ENCODE measurements at regions not wholly inside any gene's neighbourhood (a gene's known extent, or its start where the extent isn't known, plus 50 kb on each side); places are given as distances from the start of the nearest gene placed in this dataset.

- DNase-seq = no peak
- Mint-ChIP-seq H3K4me3 (no peak overlapping the region), H3K36me3 (no peaks in the 10 kb centered on the region), H3K4me1 (no peaks in the 10 kb centered on the region), H3K27me3 (ENCODE audit: low read depth in 3 of 3) (peaks cover 1 to 16% (median 15%) of the 10 kb centered on the region in 3 donors), H3K27ac (no peak overlapping the region), H3K9me3 (peaks cover 0 to 3% (median 0%) of the 10 kb centered on the region in 7 donors)
- TF ChIP-seq CTCF (IDR thresholded peaks at IDR 0.05) = no peak
- Histone ChIP-seq H3K4me1 (ENCODE audit: control insufficient read depth in 1 of 2, insufficient read depth in 2 of 2, low read length in 2 of 2) (no peaks in the 10 kb centered on the region), H4K20me1 (ENCODE audit: insufficient read depth, low read length) (no peaks in the 10 kb centered on the region), H3K27ac (ENCODE audit: low read depth in 1 of 2, low read length in 2 of 2) (no peak overlapping the region), H3K4me3 (replicated peaks in 1 of 3; ENCODE audit: low read depth in 2 of 3, low read length in 3 of 3) (no peak overlapping the region), H2AFZ (ENCODE audit: insufficient read depth, low read depth, low read length, poor library complexity, severe bottlenecking) (no peak overlapping the region), H3K4me2 (replicated peaks; ENCODE audit: extremely low read depth, low read length, poor library complexity, severe bottlenecking) (no peak overlapping the region), H3K9me3 (replicated peaks in 1 of 2; ENCODE audit: control insufficient read depth in 1 of 2, insufficient read depth in 1 of 2, low read length in 2 of 2) (no peaks in the 10 kb centered on the region), H3K79me2 (ENCODE audit: insufficient read depth, low read length) (no peaks in the 10 kb centered on the region), H3K36me3 (replicated peaks in 1 of 2; ENCODE audit: control insufficient read depth in 1 of 2, insufficient read depth in 2 of 2, low read length in 2 of 2) (no peaks in the 10 kb centered on the region), H3K9ac (ENCODE audit: insufficient read depth, low read length, poor library complexity, severe bottlenecking) (no peak overlapping the region), H3K27me3 (ENCODE audit: control insufficient read depth in 2 of 2, insufficient read depth in 2 of 2, low read length in 2 of 2) (no peaks in the 10 kb centered on the region)
- WGBS (ENCODE audit: insufficient coverage) = 77% methylated on average over 10 of the region's 17 CpGs
- intact Hi-C loops (cut with micrococcal nuclease) = no loop called here
Measured at GRCh38 chr5:141773779-141774562, 91.9 kb upstream of the ARAP3 start.

- no peak overlapping the region for H3K9ac ChIP-seq (ENCODE audit: insufficient read depth, low read length, poor library complexity, severe bottlenecking)
- Mint-ChIP-seq H3K27ac (no peak overlapping the region), H3K36me3 (no peaks in the 10 kb centered on the region), H3K4me1 (no peaks in the 10 kb centered on the region), H3K9me3 (peaks cover 0 to 3% (median 0%) of the 10 kb centered on the region in 7 donors), H3K4me3 (peak overlapping the region in 1 of 2 donors; percentile 10), H3K27me3 (ENCODE audit: low read depth in 3 of 3) (peaks cover 3 to 14% (median 12%) of the 10 kb centered on the region in 3 donors)
- H3K27me3 ChIP-seq (ENCODE audit: control insufficient read depth in 2 of 2, insufficient read depth in 2 of 2, low read length in 2 of 2) = no peaks in the 10 kb centered on the region
- H2AFZ ChIP-seq (ENCODE audit: insufficient read depth, low read depth, low read length, poor library complexity, severe bottlenecking) = no peak overlapping the region
- no peaks in the 10 kb centered on the region for H4K20me1 ChIP-seq (ENCODE audit: insufficient read depth, low read length)
- TF ChIP-seq CTCF (IDR thresholded peaks at IDR 0.05) = no peak
- intact Hi-C loops (cut with micrococcal nuclease) = no loop called here
- no peak for DNase-seq
- no peaks in the 10 kb centered on the region for H3K9me3 ChIP-seq (replicated peaks in 1 of 2; ENCODE audit: control insufficient read depth in 1 of 2, insufficient read depth in 1 of 2, low read length in 2 of 2)
- H3K27ac ChIP-seq (ENCODE audit: low read depth in 1 of 2, low read length in 2 of 2) = no peak overlapping the region
- no peak overlapping the region for H3K4me3 ChIP-seq (replicated peaks in 1 of 3; ENCODE audit: low read depth in 2 of 3, low read length in 3 of 3)
- no peaks in the 10 kb centered on the region for H3K79me2 ChIP-seq (ENCODE audit: insufficient read depth, low read length)
- H3K4me1 ChIP-seq (ENCODE audit: control insufficient read depth in 1 of 2, insufficient read depth in 2 of 2, low read length in 2 of 2) = no peaks in the 10 kb centered on the region
- H3K4me2 ChIP-seq (replicated peaks; ENCODE audit: extremely low read depth, low read length, poor library complexity, severe bottlenecking) = no peak overlapping the region
- WGBS (ENCODE audit: insufficient coverage) = 66% methylated on average over 7 of the region's 9 CpGs
- no peaks in the 10 kb centered on the region for H3K36me3 ChIP-seq (replicated peaks in 1 of 2; ENCODE audit: control insufficient read depth in 1 of 2, insufficient read depth in 2 of 2, low read length in 2 of 2)
Measured at GRCh38 chr5:141772281-141772680, 90.3 kb upstream of the ARAP3 start.

All from CD14-positive monocyte (primary cell).